ENCODE measurements at regions not wholly inside any gene's neighbourhood (a gene's known extent, or its start where the extent isn't known, plus 50 kb on each side); places are given as distances from the start of the nearest gene placed in this dataset.
A peak's percentile ranks its signal among the peaks of the same experiment; 100 is the strongest.

DNA sequence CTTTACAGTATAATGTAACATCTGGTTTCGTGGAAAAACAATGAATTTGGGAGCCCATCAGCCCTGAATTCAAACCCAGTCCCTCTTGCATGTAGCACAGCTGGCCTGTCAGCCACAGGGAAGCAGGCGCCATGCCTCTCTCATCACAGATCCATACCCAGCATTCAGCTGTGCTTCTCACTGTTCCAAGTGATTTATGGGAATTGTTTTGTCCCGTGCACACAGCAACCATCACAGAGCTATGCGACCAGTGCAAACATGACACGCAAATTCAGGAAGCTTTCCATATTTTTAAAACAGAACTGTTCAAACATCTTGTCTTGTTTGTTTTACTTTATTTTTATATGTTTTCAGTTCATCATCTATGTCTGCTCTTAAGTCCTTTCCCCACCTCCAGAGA is 496.1 kb downstream of the EIPR1 start:
- no peak for TF ChIP-seq CTCF (conservative IDR thresholded peaks at IDR 0.05)
- Mint-ChIP-seq H3K27me3 (ENCODE audit: low read depth) (no peaks in the 10 kb centered on the region), H3K27ac (ENCODE audit: unreplicated experiment) (peak overlapping the region; percentile 76), H3K4me1 (peaks cover 21% of the 10 kb centered on the region), H3K36me3 (ENCODE audit: low read depth) (peaks cover 11% of the 10 kb centered on the region), H3K4me3 (no peak overlapping the region), H3K9me3 (peaks cover 8% of the 10 kb centered on the region)
- DNase-seq (ENCODE audit: low read depth, low spot score), result no peak

- Mint-ChIP-seq H3K4me1 (peaks cover 25% of the 10 kb centered on the region), H3K36me3 (ENCODE audit: low read depth) (peaks cover 11% of the 10 kb centered on the region), H3K4me3 (no peak overlapping the region), H3K27ac (ENCODE audit: unreplicated experiment) (no peak overlapping the region), H3K9me3 (peaks cover 8% of the 10 kb centered on the region), H3K27me3 (ENCODE audit: low read depth) (no peaks in the 10 kb centered on the region)
- DNase-seq (ENCODE audit: low read depth, low spot score), result no peak
- TF ChIP-seq CTCF (conservative IDR thresholded peaks at IDR 0.05), result no peak
These were observed 496.7 kb downstream of the EIPR1 start for GRCh38 chr2:2880938-2881337.

GRCh38 chr2:2879781-2880180 is 497.8 kb downstream of the EIPR1 start:
- H3K36me3 Mint-ChIP-seq (ENCODE audit: low read depth), result peaks cover 11% of the 10 kb centered on the region
- peaks cover 8% of the 10 kb centered on the region for H3K9me3 Mint-ChIP-seq
- H3K4me1 Mint-ChIP-seq, result peaks cover 25% of the 10 kb centered on the region
- H3K27me3 Mint-ChIP-seq (ENCODE audit: low read depth), result no peaks in the 10 kb centered on the region
- TF ChIP-seq CTCF (conservative IDR thresholded peaks at IDR 0.05), result no peak
- no peak for DNase-seq (ENCODE audit: low read depth, low spot score)
- H3K27ac Mint-ChIP-seq (ENCODE audit: unreplicated experiment), result no peak overlapping the region
- H3K4me3 Mint-ChIP-seq, result no peak overlapping the region

DNA sequence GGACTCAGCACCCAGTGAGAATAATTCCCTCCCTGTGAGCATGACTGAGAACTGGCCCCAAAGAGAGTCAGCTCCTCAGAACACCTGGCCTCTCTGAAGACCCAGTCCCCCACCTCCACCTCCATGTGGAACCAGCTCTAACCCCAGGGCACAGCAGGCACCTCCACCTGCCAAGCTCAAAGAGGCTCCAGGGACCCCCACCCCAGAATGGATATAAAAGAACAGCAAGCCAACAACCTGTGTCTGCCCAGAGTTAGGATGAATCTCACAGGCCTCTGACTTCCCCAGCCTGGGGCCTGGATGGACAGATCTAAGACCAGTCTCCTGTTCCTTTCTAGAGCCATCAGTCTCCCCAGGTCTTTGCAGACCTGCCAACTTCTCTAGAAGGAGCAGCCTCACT is 498.5 kb downstream of the EIPR1 start:
- Mint-ChIP-seq H3K27ac (ENCODE audit: unreplicated experiment) (no peak overlapping the region), H3K4me1 (peaks cover 25% of the 10 kb centered on the region), H3K27me3 (ENCODE audit: low read depth) (no peaks in the 10 kb centered on the region), H3K9me3 (peaks cover 8% of the 10 kb centered on the region), H3K4me3 (no peak overlapping the region), H3K36me3 (ENCODE audit: low read depth) (peaks cover 11% of the 10 kb centered on the region)
- no peak for TF ChIP-seq CTCF (conservative IDR thresholded peaks at IDR 0.05)
- no peak for DNase-seq (ENCODE audit: low read depth, low spot score)

- no peak for DNase-seq (ENCODE audit: low read depth, low spot score)
- Mint-ChIP-seq H3K4me1 (peaks cover 34% of the 10 kb centered on the region), H3K4me3 (no peak overlapping the region), H3K36me3 (ENCODE audit: low read depth) (peaks cover 7% of the 10 kb centered on the region), H3K27me3 (ENCODE audit: low read depth) (no peaks in the 10 kb centered on the region), H3K9me3 (peaks cover 2% of the 10 kb centered on the region), H3K27ac (ENCODE audit: unreplicated experiment) (no peak overlapping the region)
- no peak for TF ChIP-seq CTCF (conservative IDR thresholded peaks at IDR 0.05)
These were observed 500.2 kb downstream of the EIPR1 start for GRCh38 chr2:2877427-2877826.
